BJ (cell line): ENCODE measurements at regions not wholly inside any gene's neighbourhood (a gene's known extent, or its start where the extent isn't known, plus 50 kb on each side); places are given as distances from the start of the nearest gene placed in this dataset.

ENCODE experiments used
- CTCF ChIA-PET: fragments of 350-600 bp; formaldehyde crosslinking; extraction: SDS; loops from one replicate; lab custom pipeline; 2021; ENCODE audit warnings: antibody characterized with exemption, inconsistent platforms; lab: Yijun Ruan, JAX
- POLR2A ChIA-PET: fragments of 300-600 bp; sonication (Branson Sonifier 250); formaldehyde crosslinking; extraction: SDS; loops from one replicate; lab custom pipeline; 2021; ENCODE audit warnings: antibody characterized with exemption; lab: Charles Lee
- DNase-seq: peaks from one replicate; pipeline ENCODE4 v3.0.0-alpha.2; 2011; ENCODE audit warnings: low read depth
- H3K27me3 ChIP-seq: 2 replicates; pipeline ENCODE4 v1.6.0; 2011; ENCODE audit warnings: low read length; ENCODE audit not compliant: control insufficient read depth, insufficient read depth
- H3K36me3 ChIP-seq: 2 replicates; pipeline ENCODE4 v1.5.1; 2011; ENCODE audit warnings: low read length; ENCODE audit not compliant: control insufficient read depth, insufficient read depth
- H3K4me3 ChIP-seq: 2 replicates; pipeline ENCODE4 v1.5.1; 2011; ENCODE audit warnings: low read depth, mild to moderate bottlenecking, control low read depth, low read length
- CTCF ChIP-seq: IDR thresholded peaks from 2 replicates; pipeline ENCODE4 v1.5.1; 2011; ENCODE audit warnings: low read depth, mild to moderate bottlenecking, control low read depth, inconsistent platforms, low read length, moderate library complexity; ENCODE audit not compliant: insufficient read depth

GRCh38 chr5:163659568-163659902 lies 154.1 kb downstream of the MAT2B start:
- TF ChIP-seq CTCF: no peak
- H3K27me3 ChIP-seq: no peaks in the 10 kb centered on the region
- ChIA-PET POLR2A (no interaction called here), CTCF (interaction anchor here (0.7 kb wide), 1 partner anchor 51 kb away, joined by 3 read pairs; no protein-coding TSS in a partner anchor)
- no peaks in the 10 kb centered on the region for H3K36me3 ChIP-seq
- DNase-seq: no peak
- H3K4me3 ChIP-seq: no peak overlapping the region

GRCh38 chr5:163660486-163660885 lies 155.1 kb downstream of the MAT2B start:
- POLR2A ChIA-PET: no interaction called here
- CTCF ChIA-PET: no interaction called here
- TF ChIP-seq CTCF: no peak
- no peaks in the 10 kb centered on the region for H3K27me3 ChIP-seq
- no peak for DNase-seq
- H3K36me3 ChIP-seq: no peaks in the 10 kb centered on the region
- H3K4me3 ChIP-seq: no peak overlapping the region

- no peak overlapping the region for H3K4me3 ChIP-seq
- POLR2A ChIA-PET: no interaction called here
- CTCF ChIA-PET: no interaction called here
- TF ChIP-seq CTCF: no peak
- H3K36me3 ChIP-seq: no peaks in the 10 kb centered on the region
- no peak for DNase-seq
- no peaks in the 10 kb centered on the region for H3K27me3 ChIP-seq
These were observed 155.9 kb downstream of the MAT2B start for GRCh38 chr5:163661360-163661759.

GRCh38 chr5:163670036-163670435 lies 164.6 kb downstream of the MAT2B start:
- ChIA-PET POLR2A (no interaction called here), CTCF (interaction anchor here (1.2 kb wide), 1 partner anchor 834 kb away, joined by 4 read pairs; no protein-coding TSS in a partner anchor)
- Histone ChIP-seq H3K27me3 (no peaks in the 10 kb centered on the region), H3K4me3 (no peak overlapping the region), H3K36me3 (no peaks in the 10 kb centered on the region)
- DNase-seq: no peak
- TF ChIP-seq CTCF: no peak

GRCh38 chr5:163677092-163677491 lies 171.7 kb downstream of the MAT2B start:
- DNase-seq: no peak
- no peaks in the 10 kb centered on the region for H3K36me3 ChIP-seq
- no peaks in the 10 kb centered on the region for H3K27me3 ChIP-seq
- no peak overlapping the region for H3K4me3 ChIP-seq
- POLR2A ChIA-PET: no interaction called here
- no peak for TF ChIP-seq CTCF
- CTCF ChIA-PET: no interaction called here
